ENCODE measurements at regions not wholly inside any gene's neighbourhood (a gene's known extent, or its start where the extent isn't known, plus 50 kb on each side); places are given as distances from the start of the nearest gene placed in this dataset.

GRCh38 chr2:139609109-139609508 lies 828.9 kb upstream of the NXPH2 start:
- H3K27me3 ChIP-seq (ENCODE audit: insufficient read depth, low read depth): no peaks in the 10 kb centered on the region
- no peaks in the 10 kb centered on the region for H4K20me1 ChIP-seq (ENCODE audit: insufficient read depth)
- no peak for TF ChIP-seq CTCF (conservative IDR thresholded peaks at IDR 0.05; ENCODE audit: low read depth, low read length)
- no peak overlapping the region for H3K4me3 ChIP-seq (IDR thresholded peaks at IDR 0.05; ENCODE audit: insufficient read depth, low read depth, low read length)
- H2AFZ ChIP-seq (ENCODE audit: low read depth): no peak overlapping the region
- H3K4me1 ChIP-seq (ENCODE audit: low read depth, poor library complexity, severe bottlenecking): no peaks in the 10 kb centered on the region
- H3K9ac ChIP-seq: no peak overlapping the region
- no peaks in the 10 kb centered on the region for H3K79me2 ChIP-seq (ENCODE audit: insufficient read depth, low read depth)
- no peaks in the 10 kb centered on the region for H3K36me3 ChIP-seq (ENCODE audit: insufficient read depth)
- H3K4me2 ChIP-seq: no peak overlapping the region
- no peak overlapping the region for H3K27ac ChIP-seq

GRCh38 chr2:139605668-139606067 lies 825.5 kb upstream of the NXPH2 start:
- Histone ChIP-seq H3K4me1 (ENCODE audit: low read depth, poor library complexity, severe bottlenecking) (no peaks in the 10 kb centered on the region), H3K4me2 (no peak overlapping the region), H3K27ac (no peak overlapping the region), H3K27me3 (ENCODE audit: insufficient read depth, low read depth) (no peaks in the 10 kb centered on the region), H3K9ac (no peak overlapping the region), H3K4me3 (IDR thresholded peaks at IDR 0.05; ENCODE audit: insufficient read depth, low read depth, low read length) (no peak overlapping the region), H2AFZ (ENCODE audit: low read depth) (no peak overlapping the region), H4K20me1 (ENCODE audit: insufficient read depth) (no peaks in the 10 kb centered on the region), H3K36me3 (ENCODE audit: insufficient read depth) (no peaks in the 10 kb centered on the region), H3K79me2 (ENCODE audit: insufficient read depth, low read depth) (no peaks in the 10 kb centered on the region)
- TF ChIP-seq CTCF (conservative IDR thresholded peaks at IDR 0.05; ENCODE audit: low read depth, low read length): no peak

- Histone ChIP-seq H3K4me1 (ENCODE audit: low read depth, poor library complexity, severe bottlenecking) (no peaks in the 10 kb centered on the region), H3K4me3 (IDR thresholded peaks at IDR 0.05; ENCODE audit: insufficient read depth, low read depth, low read length) (no peak overlapping the region), H3K4me2 (no peak overlapping the region), H3K36me3 (ENCODE audit: insufficient read depth) (no peaks in the 10 kb centered on the region), H4K20me1 (ENCODE audit: insufficient read depth) (no peaks in the 10 kb centered on the region), H3K27me3 (ENCODE audit: insufficient read depth, low read depth) (no peaks in the 10 kb centered on the region), H3K9ac (no peak overlapping the region), H3K27ac (no peak overlapping the region), H2AFZ (ENCODE audit: low read depth) (no peak overlapping the region), H3K79me2 (ENCODE audit: insufficient read depth, low read depth) (no peaks in the 10 kb centered on the region)
- TF ChIP-seq CTCF (conservative IDR thresholded peaks at IDR 0.05; ENCODE audit: low read depth, low read length): no peak
Measured at GRCh38 chr2:139600166-139600565, 820.0 kb upstream of the NXPH2 start.

GRCh38 chr2:139585101-139585500 lies 804.9 kb upstream of the NXPH2 start:
- no peak overlapping the region for H3K4me3 ChIP-seq (IDR thresholded peaks at IDR 0.05; ENCODE audit: insufficient read depth, low read depth, low read length)
- H3K79me2 ChIP-seq (ENCODE audit: insufficient read depth, low read depth): no peaks in the 10 kb centered on the region
- H3K27ac ChIP-seq: no peak overlapping the region
- H3K36me3 ChIP-seq (ENCODE audit: insufficient read depth): no peaks in the 10 kb centered on the region
- H3K4me1 ChIP-seq (ENCODE audit: low read depth, poor library complexity, severe bottlenecking): no peaks in the 10 kb centered on the region
- H4K20me1 ChIP-seq (ENCODE audit: insufficient read depth): no peaks in the 10 kb centered on the region
- no peak overlapping the region for H3K9ac ChIP-seq
- H3K27me3 ChIP-seq (ENCODE audit: insufficient read depth, low read depth): no peaks in the 10 kb centered on the region
- H3K4me2 ChIP-seq: no peak overlapping the region
- no peak overlapping the region for H2AFZ ChIP-seq (ENCODE audit: low read depth)
- no peak for TF ChIP-seq CTCF (conservative IDR thresholded peaks at IDR 0.05; ENCODE audit: low read depth, low read length)

GRCh38 chr2:139574371-139574770 lies 794.2 kb upstream of the NXPH2 start:
- Histone ChIP-seq H3K9ac (no peak overlapping the region), H3K79me2 (ENCODE audit: insufficient read depth, low read depth) (no peaks in the 10 kb centered on the region), H2AFZ (ENCODE audit: low read depth) (no peak overlapping the region), H3K36me3 (ENCODE audit: insufficient read depth) (no peaks in the 10 kb centered on the region), H3K4me3 (IDR thresholded peaks at IDR 0.05; ENCODE audit: insufficient read depth, low read depth, low read length) (no peak overlapping the region), H3K27me3 (ENCODE audit: insufficient read depth, low read depth) (no peaks in the 10 kb centered on the region), H4K20me1 (ENCODE audit: insufficient read depth) (no peaks in the 10 kb centered on the region), H3K4me1 (ENCODE audit: low read depth, poor library complexity, severe bottlenecking) (no peaks in the 10 kb centered on the region), H3K27ac (no peak overlapping the region), H3K4me2 (no peak overlapping the region)
- no peak for TF ChIP-seq CTCF (conservative IDR thresholded peaks at IDR 0.05; ENCODE audit: low read depth, low read length)
